ENCODE measurements at regions not wholly inside any gene's neighbourhood (a gene's known extent, or its start where the extent isn't known, plus 50 kb on each side); places are given as distances from the start of the nearest gene placed in this dataset.

DNA sequence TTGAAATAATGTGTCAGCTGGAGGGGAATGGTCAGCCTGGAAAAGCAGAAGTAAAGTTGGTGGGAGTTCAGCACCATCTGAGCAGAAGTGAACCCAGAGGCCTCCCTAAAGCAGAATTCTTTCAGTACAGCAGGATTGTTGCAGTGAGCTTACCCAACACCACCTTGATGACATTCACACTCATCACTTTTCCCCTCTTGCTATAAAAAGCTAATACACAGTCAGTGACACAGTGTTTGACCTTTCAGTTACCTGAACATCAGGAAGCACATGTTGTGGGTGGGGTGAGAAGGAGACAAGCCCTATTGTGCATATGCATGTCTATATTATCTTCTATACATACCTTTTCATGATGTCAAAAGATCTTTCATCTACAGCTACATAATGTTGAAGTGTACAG, 624.7 kb upstream of the ZFP42 start:
- no peak overlapping the region for H3K4me3 Mint-ChIP-seq
- Histone ChIP-seq H3K4me1 (ENCODE audit: insufficient read depth, low read length) (no peaks in the 10 kb centered on the region), H3K9me3 (ENCODE audit: control insufficient read depth, low read depth, low read length) (no peaks in the 10 kb centered on the region), H2BK15ac (ENCODE audit: low read depth, low read length) (no peak overlapping the region), H2AK5ac (ENCODE audit: insufficient read length, low read length) (no peak overlapping the region), H3K27me3 (ENCODE audit: insufficient read depth, low read length) (no peaks in the 10 kb centered on the region), H2AFZ (ENCODE audit: low read length) (no peak overlapping the region), H4K5ac (ENCODE audit: insufficient read length, low read depth, low read length) (no peak overlapping the region), H4K91ac (ENCODE audit: insufficient read length, low read depth, low read length) (no peak overlapping the region), H3K79me2 (ENCODE audit: insufficient read depth, low read length) (no peaks in the 10 kb centered on the region), H3K27ac (ENCODE audit: insufficient read length, low read depth, low read length) (no peak overlapping the region), H3K56ac (ENCODE audit: insufficient read length, low read depth, low read length) (no peak overlapping the region), H3K14ac (ENCODE audit: insufficient read depth, low read length) (no peak overlapping the region), H2BK5ac (ENCODE audit: insufficient read length, low read length) (no peak overlapping the region), H3K18ac (ENCODE audit: insufficient read length, low read depth, low read length) (no peak overlapping the region), H2BK20ac (ENCODE audit: low read depth, low read length, poor library complexity, severe bottlenecking) (no peak overlapping the region), H3K79me1 (ENCODE audit: insufficient read depth, low read depth, low read length, poor library complexity, severe bottlenecking) (no peaks in the 10 kb centered on the region), H4K20me1 (ENCODE audit: control insufficient read depth, insufficient read depth, insufficient read length) (no peaks in the 10 kb centered on the region), H3K4me2 (ENCODE audit: insufficient read depth, insufficient read length, low read length) (no peak overlapping the region), H3K23me2 (ENCODE audit: insufficient read length, low read depth, low read length, poor library complexity, severe bottlenecking) (no peaks in the 10 kb centered on the region), H3K9ac (ENCODE audit: extremely low read depth, insufficient read length, low read length) (no peak overlapping the region), H2BK12ac (ENCODE audit: insufficient read length, low read depth, low read length) (no peak overlapping the region), H3K23ac (ENCODE audit: insufficient read length, low read depth, low read length) (no peak overlapping the region), H3K4ac (ENCODE audit: low read depth, low read length) (no peak overlapping the region), H2BK120ac (ENCODE audit: low read depth, low read length, poor library complexity, severe bottlenecking) (no peak overlapping the region), H4K8ac (replicated peaks; ENCODE audit: insufficient read length, low read depth, low read length) (no peak overlapping the region), H3T11ph (ENCODE audit: low read length) (no peak overlapping the region)
- no peak overlapping the region for H3K27ac Mint-ChIP-seq
- no peak for TF ChIP-seq CTCF (conservative IDR thresholded peaks at IDR 0.05)
- DNase-seq: no peak
- H3K4me1 Mint-ChIP-seq: no peaks in the 10 kb centered on the region
- H3K27me3 Mint-ChIP-seq (ENCODE audit: low read depth): peaks cover 2% of the 10 kb centered on the region; the same call in 1 of the 2 replicates
- H3K9me3 Mint-ChIP-seq: no peaks in the 10 kb centered on the region
- no peaks in the 10 kb centered on the region; a peak in 1 of 7 replicates for H3K36me3 Mint-ChIP-seq (ENCODE audit: insufficient read depth in 1 of 3, low read depth in 3 of 3)
